ENCODE measurements at regions not wholly inside any gene's neighbourhood (a gene's known extent, or its start where the extent isn't known, plus 50 kb on each side); places are given as distances from the start of the nearest gene placed in this dataset.

DNA sequence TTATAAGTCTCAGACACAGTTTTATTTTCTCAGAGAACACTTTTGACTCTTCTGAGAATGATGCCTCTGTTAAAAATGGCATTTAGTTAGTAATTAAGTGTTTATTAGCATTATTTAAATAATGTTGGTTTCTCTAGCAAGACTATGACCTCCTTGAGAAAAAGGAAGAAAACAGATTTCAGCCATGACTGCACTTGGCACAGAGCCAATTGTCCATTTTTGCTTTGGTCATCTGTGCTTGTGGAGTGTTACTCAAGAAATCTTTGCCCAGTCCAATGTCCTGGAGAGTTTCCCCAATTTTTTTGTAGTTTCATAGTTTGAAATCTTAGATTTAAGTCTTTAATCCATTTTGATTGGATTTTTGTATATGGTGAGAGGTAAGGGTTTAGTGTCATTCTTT lies 1229.4 kb upstream of the FAM98A start:
- Histone ChIP-seq H3K9me3 (replicated peaks) (peaks cover 18% of the 10 kb centered on the region), H3K27ac (replicated peaks) (no peak overlapping the region), H3K27me3 (ENCODE audit: low read depth) (no peaks in the 10 kb centered on the region), H3K4me1 (no peaks in the 10 kb centered on the region), H3K36me3 (no peaks in the 10 kb centered on the region), H3K4me3 (no peak overlapping the region)
- TF ChIP-seq, protein P1, sequence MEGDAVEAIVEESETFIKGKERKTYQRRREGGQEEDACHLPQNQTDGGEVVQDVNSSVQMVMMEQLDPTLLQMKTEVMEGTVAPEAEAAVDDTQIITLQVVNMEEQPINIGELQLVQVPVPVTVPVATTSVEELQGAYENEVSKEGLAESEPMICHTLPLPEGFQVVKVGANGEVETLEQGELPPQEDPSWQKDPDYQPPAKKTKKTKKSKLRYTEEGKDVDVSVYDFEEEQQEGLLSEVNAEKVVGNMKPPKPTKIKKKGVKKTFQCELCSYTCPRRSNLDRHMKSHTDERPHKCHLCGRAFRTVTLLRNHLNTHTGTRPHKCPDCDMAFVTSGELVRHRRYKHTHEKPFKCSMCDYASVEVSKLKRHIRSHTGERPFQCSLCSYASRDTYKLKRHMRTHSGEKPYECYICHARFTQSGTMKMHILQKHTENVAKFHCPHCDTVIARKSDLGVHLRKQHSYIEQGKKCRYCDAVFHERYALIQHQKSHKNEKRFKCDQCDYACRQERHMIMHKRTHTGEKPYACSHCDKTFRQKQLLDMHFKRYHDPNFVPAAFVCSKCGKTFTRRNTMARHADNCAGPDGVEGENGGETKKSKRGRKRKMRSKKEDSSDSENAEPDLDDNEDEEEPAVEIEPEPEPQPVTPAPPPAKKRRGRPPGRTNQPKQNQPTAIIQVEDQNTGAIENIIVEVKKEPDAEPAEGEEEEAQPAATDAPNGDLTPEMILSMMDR (IDR thresholded peaks at IDR 0.05; ENCODE audit: borderline replicate concordance) = no peak
- intact Hi-C loops (cut with micrococcal nuclease) = no loop called here
- no peak for DNase-seq

DNA sequence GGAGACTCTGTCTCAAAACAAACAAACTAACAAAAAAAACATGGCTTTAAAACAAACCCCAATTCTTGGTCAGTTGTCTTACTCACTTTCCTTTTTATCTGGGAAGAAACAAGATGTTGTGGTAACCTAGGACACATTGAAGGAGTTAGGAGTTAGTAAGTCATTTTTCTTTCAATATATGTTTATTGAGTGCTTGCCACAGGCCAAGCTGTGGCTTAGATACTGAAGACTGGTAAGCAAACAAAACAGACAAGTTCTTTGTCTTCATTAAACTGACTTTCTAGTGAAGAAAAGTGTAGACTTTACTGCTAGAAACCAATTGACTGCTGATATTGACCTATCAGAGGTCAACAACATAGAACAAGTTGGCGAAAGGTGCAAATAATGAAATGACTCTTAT lies 1228.3 kb upstream of the FAM98A start:
- Histone ChIP-seq H3K27ac (replicated peaks) (no peak overlapping the region), H3K4me1 (no peaks in the 10 kb centered on the region), H3K9me3 (replicated peaks) (peaks cover 18% of the 10 kb centered on the region), H3K36me3 (no peaks in the 10 kb centered on the region), H3K4me3 (no peak overlapping the region), H3K27me3 (ENCODE audit: low read depth) (no peaks in the 10 kb centered on the region)
- DNase-seq = no peak
- TF ChIP-seq, protein P1 (IDR thresholded peaks at IDR 0.05; ENCODE audit: borderline replicate concordance) = no peak
- intact Hi-C loops (cut with micrococcal nuclease) = no loop called here

DNA sequence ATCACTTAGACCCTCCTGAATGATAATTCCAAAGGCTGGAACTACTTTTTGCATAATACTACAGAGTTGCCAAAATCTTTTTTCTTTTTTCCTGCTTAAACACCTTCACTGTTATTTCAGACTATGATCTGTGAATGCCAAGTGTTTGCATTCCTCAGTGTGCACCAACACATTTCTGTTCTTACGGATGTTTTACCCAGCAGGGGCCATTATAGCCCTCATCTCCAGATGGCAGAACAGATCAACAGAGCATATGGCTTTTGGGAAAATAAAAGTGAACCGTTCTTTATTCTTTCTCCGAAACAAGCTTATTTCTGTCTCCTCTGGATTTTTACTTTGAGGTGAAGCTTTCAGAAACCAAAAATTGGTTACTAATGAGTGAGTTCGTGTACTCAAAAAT lies 1226.6 kb upstream of the FAM98A start:
- TF ChIP-seq, protein P1 (IDR thresholded peaks at IDR 0.05; ENCODE audit: borderline replicate concordance) = no peak
- no peaks in the 10 kb centered on the region for H3K36me3 ChIP-seq
- DNase-seq = no peak
- H3K27me3 ChIP-seq (ENCODE audit: low read depth) = no peaks in the 10 kb centered on the region
- H3K27ac ChIP-seq (replicated peaks) = no peak overlapping the region
- intact Hi-C loops (cut with micrococcal nuclease) = no loop called here
- no peak overlapping the region for H3K4me3 ChIP-seq
- H3K9me3 ChIP-seq (replicated peaks) = peaks cover 18% of the 10 kb centered on the region
- no peaks in the 10 kb centered on the region for H3K4me1 ChIP-seq

DNA sequence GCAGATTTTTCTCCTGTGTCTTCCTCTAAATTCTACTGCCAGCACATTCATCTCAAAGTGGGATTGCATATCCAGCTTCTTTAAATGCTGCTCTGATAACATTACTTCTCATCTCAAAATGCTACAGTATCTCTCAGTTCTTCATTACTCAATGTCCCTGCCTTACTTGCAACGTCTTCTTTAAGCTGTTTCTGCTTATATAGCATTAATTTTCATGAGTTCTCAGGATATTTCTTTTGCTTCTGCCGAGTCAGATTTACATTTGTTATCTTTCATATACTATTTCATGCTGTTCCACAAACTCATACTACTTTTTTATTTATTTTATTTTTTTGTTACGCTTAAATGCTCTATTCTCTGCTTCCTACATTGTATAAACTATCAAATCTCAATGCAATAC lies 1223.5 kb upstream of the FAM98A start:
- DNase-seq = no peak
- Histone ChIP-seq H3K9me3 (replicated peaks) (no peaks in the 10 kb centered on the region), H3K27me3 (ENCODE audit: low read depth) (no peaks in the 10 kb centered on the region), H3K4me3 (no peak overlapping the region), H3K4me1 (no peaks in the 10 kb centered on the region), H3K27ac (replicated peaks) (no peak overlapping the region), H3K36me3 (no peaks in the 10 kb centered on the region)
- intact Hi-C loops (cut with micrococcal nuclease) = no loop called here
- TF ChIP-seq, protein P1 (IDR thresholded peaks at IDR 0.05; ENCODE audit: borderline replicate concordance) = no peak

DNA sequence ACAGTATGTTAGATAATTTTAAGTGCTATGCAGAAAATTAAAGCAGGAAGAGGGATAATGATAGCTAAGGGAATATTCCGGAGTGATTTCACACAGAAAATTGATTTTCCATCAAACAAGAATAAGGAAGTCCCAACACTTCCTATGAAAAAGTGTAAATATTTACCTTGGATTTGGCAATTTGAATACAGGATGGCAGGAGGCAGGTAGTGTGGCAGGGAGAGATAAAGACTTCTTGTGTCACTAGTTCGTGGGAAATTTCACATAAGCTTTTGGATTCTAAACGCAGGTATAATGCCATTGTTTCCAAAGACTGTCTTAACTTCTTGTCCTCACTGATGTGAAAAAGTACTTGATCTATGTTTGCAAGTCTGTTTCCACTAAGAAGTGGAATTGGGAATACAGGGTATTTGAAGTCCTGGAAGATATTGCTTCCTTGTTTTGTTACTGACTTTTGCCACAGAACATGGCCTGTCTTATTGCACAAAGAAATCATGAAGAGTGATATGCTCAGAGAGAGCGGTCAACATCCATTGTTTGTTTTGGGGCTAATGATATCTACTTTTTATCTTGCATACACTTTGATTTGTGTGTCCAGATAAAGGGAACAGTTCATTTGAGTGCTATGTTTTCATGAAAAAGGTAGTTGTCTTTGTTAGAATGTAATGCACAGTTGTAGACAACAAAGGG lies 1216.1 kb upstream of the FAM98A start:
- H3K9me3 ChIP-seq (replicated peaks) = no peaks in the 10 kb centered on the region
- intact Hi-C loops (cut with micrococcal nuclease) = no loop called here

More for the DNA sequence above, 1216.1 kb upstream of the FAM98A start:
- Histone ChIP-seq H3K4me3 (no peak overlapping the region), H3K36me3 (no peaks in the 10 kb centered on the region), H3K27ac (replicated peaks) (no peak overlapping the region), H3K4me1 (no peaks in the 10 kb centered on the region), H3K27me3 (ENCODE audit: low read depth) (no peaks in the 10 kb centered on the region)
- DNase-seq = no peak
- TF ChIP-seq, protein P1 (IDR thresholded peaks at IDR 0.05; ENCODE audit: borderline replicate concordance) = no peak

Data from left ventricle myocardium inferior (tissue), 1 donor.